AG04449 (cell line): ENCODE measurements at regions not wholly inside any gene's neighbourhood (a gene's known extent, or its start where the extent isn't known, plus 50 kb on each side); places are given as distances from the start of the nearest gene placed in this dataset.

Source experiments
- CTCF ChIA-PET: fragments of 350-600 bp; formaldehyde crosslinking; extraction: SDS; loops from one replicate; lab custom pipeline; 2021; ENCODE audit warnings: antibody characterized with exemption; lab: Yijun Ruan, JAX
- POLR2A ChIA-PET: fragments of 400-600, 350-600 bp; formaldehyde crosslinking; extraction: SDS; loops from one replicate; lab custom pipeline; 2020; ENCODE audit warnings: antibody characterized with exemption, inconsistent platforms; lab: Yijun Ruan, JAX
- DNase-seq: peaks from one replicate; pipeline ENCODE4 v3.0.0-alpha.2; 2010; ENCODE audit warnings: low read depth, low spot score
- H3K4me3 ChIP-seq: 2 replicates; pipeline ENCODE4 v1.5.1; 2011; ENCODE audit warnings: low read depth, mild to moderate bottlenecking, control low read depth, low read length
- CTCF ChIP-seq: IDR thresholded peaks from one replicate; pipeline ENCODE4 v1.5.1; 2011; ENCODE audit warnings: mild to moderate bottlenecking, moderate library complexity, low read length, control low read depth, inconsistent platforms; ENCODE audit not compliant: insufficient read depth; ENCODE audit errors: missing control alignments

DNA sequence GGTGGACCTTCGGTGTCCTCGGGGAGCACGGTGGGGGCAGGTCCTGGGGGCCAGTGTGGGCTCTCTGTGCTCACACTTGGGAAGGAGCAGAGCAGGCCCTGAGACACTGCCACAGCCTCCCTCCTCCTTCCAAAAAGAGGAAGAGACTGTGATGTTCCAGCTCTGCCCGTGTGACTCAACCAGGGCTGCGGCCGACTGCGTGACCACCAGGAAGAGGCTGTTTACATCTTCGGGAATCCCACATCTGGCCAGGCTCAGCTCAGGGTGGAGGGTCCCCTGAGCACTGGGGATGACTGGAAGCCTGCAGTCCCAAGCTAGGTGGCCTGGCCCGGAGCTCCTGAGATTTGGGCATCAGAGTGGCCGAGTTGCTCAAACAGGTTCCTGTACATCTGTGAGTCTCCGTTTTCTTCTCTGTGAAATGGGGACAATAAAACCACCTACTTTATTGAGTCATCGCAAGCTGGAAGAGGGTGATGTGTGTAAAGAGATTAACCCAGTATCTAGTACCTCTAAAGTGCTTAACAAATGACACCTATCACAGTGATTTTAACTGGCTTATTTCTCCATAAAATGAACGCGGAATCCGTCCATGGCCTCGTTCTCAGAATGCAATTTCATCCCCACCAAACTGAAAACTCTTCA is 242.1 kb downstream of the DLL1 start:
- CTCF ChIA-PET = no interaction called here
- POLR2A ChIA-PET = no interaction called here
- TF ChIP-seq CTCF = no peak
- no peak overlapping the region for H3K4me3 ChIP-seq
- no peak for DNase-seq

GRCh38 chr6:170047823-170048222 is 243.1 kb downstream of the DLL1 start:
- POLR2A ChIA-PET = no interaction called here

DNA sequence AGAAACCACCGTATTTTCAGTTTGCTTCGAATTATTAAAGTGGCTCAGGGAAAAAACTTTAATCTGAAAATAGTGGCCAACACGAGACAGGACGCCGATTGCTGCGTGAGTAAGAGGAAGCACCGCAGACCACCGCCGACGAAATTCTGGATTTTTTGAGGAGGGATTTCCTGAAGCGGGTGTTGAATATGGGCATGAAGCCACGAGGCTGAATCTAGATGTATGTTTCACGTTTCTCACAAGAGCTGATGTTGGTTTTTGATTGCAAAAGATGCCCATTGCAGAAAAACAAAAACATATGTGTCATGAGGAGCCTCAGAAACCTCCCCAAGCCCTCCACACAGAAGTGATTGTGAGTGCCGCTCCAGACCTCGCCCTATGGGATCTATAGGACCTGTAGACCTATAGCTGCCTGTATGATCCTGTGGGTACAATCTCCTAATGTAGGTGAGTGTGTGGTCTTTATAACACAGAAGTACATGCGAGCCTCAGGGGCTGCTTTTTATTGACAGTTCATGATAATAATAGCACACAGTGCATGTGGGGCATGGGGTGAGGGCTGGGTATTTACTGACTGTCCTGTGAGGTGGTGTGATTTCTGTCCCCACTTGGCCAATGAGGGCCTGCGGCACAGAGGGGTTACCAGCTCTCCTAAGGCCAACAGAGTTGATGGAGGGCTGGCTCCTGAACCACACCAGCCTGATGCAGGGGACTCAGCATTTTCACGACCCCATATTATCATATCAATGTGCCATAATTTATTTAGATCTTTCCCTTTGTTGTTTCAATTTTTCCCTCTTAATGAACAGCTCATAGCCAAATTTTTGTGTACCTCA is 243.9 kb downstream of the DLL1 start:
- CTCF ChIA-PET = no interaction called here
- no peak for TF ChIP-seq CTCF
- POLR2A ChIA-PET = no interaction called here
- no peak overlapping the region for H3K4me3 ChIP-seq
- no peak for DNase-seq

More at GRCh38 chr6:170047823-170048222, 243.1 kb downstream of the DLL1 start:
- TF ChIP-seq CTCF = no peak
- H3K4me3 ChIP-seq = no peak overlapping the region
- no peak for DNase-seq
- CTCF ChIA-PET = no interaction called here

GRCh38 chr6:170045981-170046667 is 244.8 kb downstream of the DLL1 start:
- ChIA-PET CTCF (no interaction called here), POLR2A (no interaction called here)

DNA sequence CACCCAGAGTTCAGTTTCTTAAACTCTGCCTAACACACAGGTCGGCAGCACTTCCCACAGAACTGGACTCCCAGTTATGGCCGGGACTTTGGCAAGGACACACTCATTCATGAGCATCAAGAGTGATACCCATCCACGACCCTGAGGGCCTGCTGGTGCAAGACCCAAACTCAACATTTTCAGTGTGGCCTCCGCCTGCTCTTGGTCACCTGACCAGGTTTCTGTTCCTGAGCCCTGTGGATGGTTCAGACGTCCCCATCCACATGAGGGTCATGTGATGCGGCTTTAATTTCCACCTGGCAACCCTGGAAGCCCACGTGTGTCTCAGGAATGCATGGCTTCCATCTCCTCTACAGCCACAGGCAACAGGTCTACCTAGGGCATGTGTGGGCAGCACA is 245.3 kb downstream of the DLL1 start:
- no peak for DNase-seq
- no peak for TF ChIP-seq CTCF
- ChIA-PET POLR2A (no interaction called here), CTCF (no interaction called here)
- no peak overlapping the region for H3K4me3 ChIP-seq

More at GRCh38 chr6:170045981-170046667, 244.8 kb downstream of the DLL1 start:
- DNase-seq = no peak
- H3K4me3 ChIP-seq = no peak overlapping the region
- no peak for TF ChIP-seq CTCF
